GM12878 (cell line): ENCODE measurements at regions not wholly inside any gene's neighbourhood (a gene's known extent, or its start where the extent isn't known, plus 50 kb on each side); places are given as distances from the start of the nearest gene placed in this dataset.

Experiments used
- ATAC-seq: fragments of 200-7000 bp; cut with Tn5 transposase; 3 replicates; pipeline ENCODE4 v1.9.1; 2020; ENCODE audit warnings: mild to moderate bottlenecking, moderate library complexity
- BruUV-seq: library from RNA; stranded (reverse); fragments of 400-500 nt; replicated peaks from 2 replicates; lab custom pipeline; 2021; lab: Mats Ljungman, UMichigan
- CTCF ChIA-PET: fragments of 300-600 bp; sonication (Branson Sonifier 250); formaldehyde crosslinking; extraction: SDS; loops from one replicate; lab custom pipeline; 2021; ENCODE audit warnings: inconsistent platforms; lab: Yijun Ruan, JAX
- POLR2A ChIA-PET: fragments of 350-600 bp; formaldehyde crosslinking; extraction: SDS; loops from one replicate; lab custom pipeline; 2021; ENCODE audit warnings: inconsistent platforms; lab: Charles Lee
- RAD21 ChIA-PET: fragments of 300-600 bp; sonication (Branson Sonifier 250); formaldehyde crosslinking; loops from one replicate; lab custom pipeline; 2023; ENCODE audit warnings: antibody characterized with exemption; ENCODE audit not compliant: unreplicated experiment; lab: Charles Lee
- SMC1A ChIA-PET: fragments of 300-600 bp; sonication (Branson Sonifier 250); formaldehyde crosslinking; loops from one replicate; lab custom pipeline; 2023; ENCODE audit not compliant: unreplicated experiment, uncharacterized antibody; lab: Charles Lee
- DNase-seq: peaks from one replicate; pipeline ENCODE4 v3.0.0-alpha.2; 2011; ENCODE audit warnings: low read depth, low spot score
- FAIRE-seq: peaks from 3 replicates; lab custom pipeline; 2011; peaks lifted over from hg19 to GRCh38; lab: Jason Lieb, UNC
- H2AFZ ChIP-seq: 2 replicates; pipeline ENCODE4 v1.6.0; 2011; ENCODE audit warnings: low read depth, low read length, control low read depth; ENCODE audit not compliant: control insufficient read depth
- H3K27ac ChIP-seq: 2 replicates; pipeline ENCODE4 v1.5.1; 2011; ENCODE audit warnings: control low read depth; ENCODE audit not compliant: control insufficient read depth, insufficient read depth
- H3K27me3 ChIP-seq, 2 experiments: replicated peaks in 1 of 2; 2 replicates each; pipeline versions ENCODE4 v1.6.0 to v1.6.1; 2011; ENCODE audit warnings: low read length in 1 of 2; ENCODE audit not compliant: control insufficient read depth in 2 of 2, insufficient read depth in 2 of 2
- H3K36me3 ChIP-seq, 2 experiments: 2 replicates each; pipeline ENCODE4 v1.5.1; 2011; ENCODE audit warnings: low read length in 1 of 2; ENCODE audit not compliant: control insufficient read depth in 2 of 2, insufficient read depth in 2 of 2
- H3K4me1 ChIP-seq: 2 replicates; pipeline ENCODE4 v1.6.1; 2011; ENCODE audit warnings: mild to moderate bottlenecking, low read length, moderate library complexity, mixed read lengths; ENCODE audit not compliant: control insufficient read depth, insufficient read depth
- H3K4me2 ChIP-seq: 2 replicates; pipeline ENCODE4 v1.6.0; 2011; ENCODE audit warnings: control low read depth; ENCODE audit not compliant: control insufficient read depth, insufficient read depth
- H3K4me3 ChIP-seq: fragments of 200-600 bp; sonication (generic); 2 replicates; pipeline ENCODE4 v1.5.1; 2016
- H3K79me2 ChIP-seq: 2 replicates; pipeline ENCODE4 v1.6.0; 2011; ENCODE audit warnings: low read length; ENCODE audit not compliant: control insufficient read depth, insufficient read depth
- H3K9ac ChIP-seq: 2 replicates; pipeline ENCODE4 v1.8.0; 2011; ENCODE audit warnings: low read length, control low read depth, mixed read lengths; ENCODE audit not compliant: control insufficient read depth, insufficient read depth
- H3K9me3 ChIP-seq: replicated peaks from 3 replicates; pipeline ENCODE4 v1.5.1; 2011; ENCODE audit warnings: mild to moderate bottlenecking, low read length; ENCODE audit not compliant: control insufficient read depth, insufficient read depth
- H4K20me1 ChIP-seq: 2 replicates; pipeline ENCODE4 v1.6.0; 2011; ENCODE audit not compliant: control insufficient read depth, insufficient read depth
- BCL3 ChIP-seq: IDR thresholded peaks from 2 replicates; pipeline ENCODE4 v1.6.1; 2011; ENCODE audit warnings: borderline replicate concordance, low read depth, mild to moderate bottlenecking, moderate library complexity, low read length; ENCODE audit not compliant: insufficient read depth, poor library complexity, severe bottlenecking
- ELK1 ChIP-seq: IDR thresholded peaks from 2 replicates; pipeline ENCODE4 v1.6.1; 2012; ENCODE audit warnings: low read depth, low read length, improper control_type of control experiment
- GABPA ChIP-seq: IDR thresholded peaks from 2 replicates; pipeline ENCODE4 v1.6.1; 2014; ENCODE audit warnings: antibody characterized with exemption, low read depth, mild to moderate bottlenecking, inconsistent platforms
- HDAC2 ChIP-seq: fragments of 200-600 bp; sonication (generic); IDR thresholded peaks from 2 replicates; pipeline ENCODE4 v1.6.1; 2017
- IKZF2 ChIP-seq, 2 experiments: fragments of 450-650 bp; IDR thresholded peaks; 2 replicates each; pipeline ENCODE4 v1.6.1; 2017; ENCODE audit warnings: mild to moderate bottlenecking in 2 of 2, moderate library complexity in 2 of 2
- MEF2A ChIP-seq: IDR thresholded peaks from 2 replicates; pipeline ENCODE4 v1.6.1; 2011; ENCODE audit warnings: low read depth, mild to moderate bottlenecking, low read length, moderate library complexity; ENCODE audit not compliant: insufficient read depth
- NFXL1 ChIP-seq: fragments of 450-650 bp; IDR thresholded peaks from 2 replicates; pipeline ENCODE4 v1.6.1; 2017; ENCODE audit warnings: antibody characterized with exemption, mild to moderate bottlenecking, borderline replicate concordance
- NFYA ChIP-seq: IDR thresholded peaks from 2 replicates; pipeline ENCODE4 v1.6.1; 2011; ENCODE audit warnings: low read depth, mild to moderate bottlenecking, low read length, improper control_type of control experiment, borderline replicate concordance
- NR2C1 ChIP-seq: fragments of 450-650 bp; IDR thresholded peaks from 2 replicates; pipeline ENCODE4 v1.6.1; 2017; ENCODE audit warnings: antibody characterized with exemption, mild to moderate bottlenecking, moderate library complexity
- PAX5 ChIP-seq: IDR thresholded peaks from 2 replicates; pipeline ENCODE4 v1.6.1; 2011; ENCODE audit warnings: low read depth, low read length, borderline replicate concordance
- PAX8 ChIP-seq: fragments of 450-650 bp; IDR thresholded peaks from 2 replicates; pipeline ENCODE4 v1.6.1; 2017; ENCODE audit warnings: mild to moderate bottlenecking, moderate library complexity
- RAD21 ChIP-seq: IDR thresholded peaks from 2 replicates; pipeline ENCODE4 v1.6.1; 2011; ENCODE audit warnings: mild to moderate bottlenecking, low read depth, low read length, moderate library complexity; ENCODE audit not compliant: insufficient read depth
- RUNX3 ChIP-seq: IDR thresholded peaks from 2 replicates; pipeline ENCODE4 v1.6.1; 2012; ENCODE audit warnings: low read length, inconsistent platforms
- SIX5 ChIP-seq: IDR thresholded peaks from 2 replicates; pipeline ENCODE4 v1.6.1; 2011; ENCODE audit warnings: mild to moderate bottlenecking, low read depth, low read length, moderate library complexity; ENCODE audit not compliant: severe bottlenecking
- SMC3 ChIP-seq: IDR thresholded peaks from 2 replicates; pipeline ENCODE4 v1.6.1; 2011; ENCODE audit warnings: low read length, improper control_type of control experiment, borderline replicate concordance
- SREBF1 ChIP-seq: IDR thresholded peaks from 2 replicates; pipeline ENCODE4 v1.6.1; 2012; ENCODE audit warnings: mild to moderate bottlenecking, low read length
- STAT1 ChIP-seq: fragments of 450-650 bp; conservative IDR thresholded peaks from 2 replicates; pipeline ENCODE4 v1.6.1; 2014; ENCODE audit warnings: antibody characterized with exemption, mild to moderate bottlenecking
- TCF7 ChIP-seq: IDR thresholded peaks from 2 replicates; pipeline ENCODE4 v1.6.1; 2014; ENCODE audit warnings: antibody characterized with exemption, borderline replicate concordance
- ZZZ3 ChIP-seq: IDR thresholded peaks from 2 replicates; pipeline ENCODE4 v1.6.1; 2011; ENCODE audit warnings: low read depth; ENCODE audit not compliant: control insufficient read depth, insufficient read length
- WGBS: methylation state at CpG from one replicate; pipeline ENCODE4 v1.1.6; 2016; ENCODE audit warnings: low lambda C conversion rate; ENCODE audit not compliant: insufficient replicate concordance, insufficient coverage; ENCODE audit errors: missing lambda C conversion rate; 5-methylcytosine and 5-hydroxymethylcytosine counted together
- in situ Hi-C: fragments of 300-500 bp; cut with MboI; formaldehyde crosslinking; loops from 9 replicates; pipeline ENCODE4 v1.14.3; 2018; ENCODE audit warnings: mixed read lengths
- intact Hi-C: fragments of 100-400 bp; cut with micrococcal nuclease; formaldehyde crosslinking; loops from one replicate; pipeline ENCODE4 v1.14.2; 2022; ENCODE audit not compliant: unreplicated experiment
- TF ChIP-seq, protein P1 (sequence below): fragments of 450-650 bp; formaldehyde crosslinking; IDR thresholded peaks from 2 replicates; pipeline ENCODE4 v1.4.0; 2020; ENCODE audit warnings: mild to moderate bottlenecking, moderate library complexity

DNA sequence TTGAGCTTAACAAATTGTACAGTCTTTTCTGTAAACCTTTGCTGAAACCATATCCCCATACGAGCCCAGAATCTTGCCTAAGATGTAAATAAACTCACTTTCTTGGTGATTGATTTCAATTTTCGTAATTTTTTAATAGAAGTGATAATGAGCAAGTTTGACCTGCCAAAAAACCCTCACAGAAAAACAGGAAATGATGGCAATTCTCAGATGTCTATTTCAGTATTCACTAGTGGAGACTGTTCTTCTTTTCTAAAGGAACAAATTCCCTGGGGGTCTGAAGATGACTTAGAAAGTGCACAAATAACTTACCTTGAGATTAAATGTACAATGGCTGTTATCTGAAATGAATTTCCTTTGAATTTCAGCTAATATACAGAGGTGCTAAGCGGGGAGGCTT is 116.5 kb upstream of the CMC1 start:
- in situ Hi-C loops (no loop called here), intact Hi-C loops (loop anchor here (5.0 kb wide), 1 partner anchor 413 kb away; no protein-coding TSS in a partner anchor)
- Histone ChIP-seq H3K9me3 (no peaks in the 10 kb centered on the region), H3K4me1 (no peaks in the 10 kb centered on the region), H3K4me2 (no peak overlapping the region), H2AFZ (no peak overlapping the region), H3K79me2 (no peaks in the 10 kb centered on the region), H3K36me3 (no peaks in the 10 kb centered on the region), H3K9ac (no peak overlapping the region), H3K27me3 (no peaks in the 10 kb centered on the region), H4K20me1 (no peaks in the 10 kb centered on the region), H3K4me3 (no peak overlapping the region), H3K27ac (no peak overlapping the region)
- no peak for FAIRE-seq
- WGBS, result 2% methylated on average over 3 of the region's 3 CpGs
- SMC1A ChIA-PET, result interaction anchor here (0.7 to 25.3 kb wide), 16 partner anchors 11 to 406 kb away, joined by 3 to 602 read pairs (median 4); no protein-coding TSS in a partner anchor
- peak; percentile 39 for ATAC-seq
- BruUV-seq, result no TSS peak
- POLR2A ChIA-PET, result interaction anchor here (0.8 to 1.5 kb wide), 6 partner anchors 9 to 402 kb away, joined by 3 to 7 read pairs (median 4); partner anchors contain the start of gene EOMES
- RAD21 ChIA-PET, result interaction anchor here (0.6 to 18.4 kb wide), 11 partner anchors 6 to 413 kb away, joined by 3 to 344 read pairs (median 8); partner anchors contain the start of gene EOMES
- no peak for DNase-seq
- CTCF ChIA-PET, result interaction anchor here (0.7 to 1.6 kb wide), 12 partner anchors 13 to 413 kb away, joined by 3 to 5 read pairs (median 4); partner anchors contain the start of gene EOMES
- TF ChIP-seq, protein P1, sequence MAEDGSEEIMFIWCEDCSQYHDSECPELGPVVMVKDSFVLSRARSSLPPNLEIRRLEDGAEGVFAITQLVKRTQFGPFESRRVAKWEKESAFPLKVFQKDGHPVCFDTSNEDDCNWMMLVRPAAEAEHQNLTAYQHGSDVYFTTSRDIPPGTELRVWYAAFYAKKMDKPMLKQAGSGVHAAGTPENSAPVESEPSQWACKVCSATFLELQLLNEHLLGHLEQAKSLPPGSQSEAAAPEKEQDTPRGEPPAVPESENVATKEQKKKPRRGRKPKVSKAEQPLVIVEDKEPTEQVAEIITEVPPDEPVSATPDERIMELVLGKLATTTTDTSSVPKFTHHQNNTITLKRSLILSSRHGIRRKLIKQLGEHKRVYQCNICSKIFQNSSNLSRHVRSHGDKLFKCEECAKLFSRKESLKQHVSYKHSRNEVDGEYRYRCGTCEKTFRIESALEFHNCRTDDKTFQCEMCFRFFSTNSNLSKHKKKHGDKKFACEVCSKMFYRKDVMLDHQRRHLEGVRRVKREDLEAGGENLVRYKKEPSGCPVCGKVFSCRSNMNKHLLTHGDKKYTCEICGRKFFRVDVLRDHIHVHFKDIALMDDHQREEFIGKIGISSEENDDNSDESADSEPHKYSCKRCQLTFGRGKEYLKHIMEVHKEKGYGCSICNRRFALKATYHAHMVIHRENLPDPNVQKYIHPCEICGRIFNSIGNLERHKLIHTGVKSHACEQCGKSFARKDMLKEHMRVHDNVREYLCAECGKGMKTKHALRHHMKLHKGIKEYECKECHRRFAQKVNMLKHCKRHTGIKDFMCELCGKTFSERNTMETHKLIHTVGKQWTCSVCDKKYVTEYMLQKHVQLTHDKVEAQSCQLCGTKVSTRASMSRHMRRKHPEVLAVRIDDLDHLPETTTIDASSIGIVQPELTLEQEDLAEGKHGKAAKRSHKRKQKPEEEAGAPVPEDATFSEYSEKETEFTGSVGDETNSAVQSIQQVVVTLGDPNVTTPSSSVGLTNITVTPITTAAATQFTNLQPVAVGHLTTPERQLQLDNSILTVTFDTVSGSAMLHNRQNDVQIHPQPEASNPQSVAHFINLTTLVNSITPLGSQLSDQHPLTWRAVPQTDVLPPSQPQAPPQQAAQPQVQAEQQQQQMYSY, result no peak
- TF ChIP-seq GABPA (no peak), STAT1 (no peak), BCL3 (no peak), NFXL1 (no peak), MEF2A (peak; percentile 57; the same call in 1 of the 2 replicates), HDAC2 (no peak), NR2C1 (0 out of 2 replicates have a peak, but pooled peaks have one; percentile 8), RUNX3 (no peak; the same call in 1 of the 2 replicates), PAX8 (no peak), SMC3 (no peak), SIX5 (no peak), TCF7 (no peak), RAD21 (no peak), SREBF1 (no peak), ELK1 (no peak), ZZZ3 (no peak), IKZF2 (IDR thresholded peaks at IDR 0.05) (peak; percentile 50 to 60; a peak in 3 of 4 replicates), NFYA (no peak), PAX5 (no peak)
